K562 (cell line): ENCODE measurements at regions not wholly inside any gene's neighbourhood (a gene's known extent, or its start where the extent isn't known, plus 50 kb on each side); places are given as distances from the start of the nearest gene placed in this dataset.
A peak's percentile ranks its signal among the peaks of the same experiment; 100 is the strongest.

Experiments
- CBX8 ChIP-seq: fragments of 200-600 bp; sonication (generic); IDR thresholded peaks from 2 replicates; pipeline ENCODE4 v1.6.1; 2012; ENCODE audit warnings: borderline replicate concordance, mixed run types, low read depth, mild to moderate bottlenecking, moderate library complexity, mixed read lengths, low read length, control low read depth, inconsistent platforms; ENCODE audit not compliant: poor library complexity, severe bottlenecking; ENCODE audit errors: extremely low read depth
- HNRNPK ChIP-seq: fragments of 200-400 bp; formaldehyde crosslinking; IDR thresholded peaks from one replicate; pipeline ENCODE4 v1.6.1; 2018; ENCODE audit warnings: mild to moderate bottlenecking, low read depth, low read length; ENCODE audit not compliant: poor library complexity, severe bottlenecking
- TARDBP ChIP-seq: fragments of 450-650 bp; IDR thresholded peaks from 2 replicates; pipeline ENCODE4 v1.6.1; 2016
- TOE1 ChIP-seq, 2 experiments: fragments of 450-650 bp in 1 of 2; sonication (generic) in 1 of 2; formaldehyde crosslinking in 1 of 2; IDR thresholded peaks; 2 replicates each; pipeline versions ENCODE4 v1.7.1 to v1.8.0; 2016 to 2022; ENCODE audit warnings: borderline replicate concordance in 2 of 2, mild to moderate bottlenecking in 2 of 2, antibody characterized with exemption in 1 of 2, inconsistent platforms in 1 of 2, low read depth in 1 of 2, missing genetic modification reagents in 1 of 2, moderate library complexity in 1 of 2
- ZBED1 ChIP-seq: IDR thresholded peaks from 2 replicates; pipeline ENCODE4 v1.6.1; 2014
- ZNF408 ChIP-seq: fragments of 250-450 bp; sonication (Bioruptor Pico); IDR thresholded peaks from 2 replicates; pipeline ENCODE4 v1.4.0; 2020; ENCODE audit warnings: low read depth, mild to moderate bottlenecking, moderate library complexity
- TF ChIP-seq, protein P1 (sequence below), 2 experiments: IDR thresholded peaks in 1 of 2; conservative IDR thresholded peaks in 1 of 2; 2 replicates each; pipeline ENCODE4 v1.6.1; 2016; ENCODE audit warnings: low read depth in 2 of 2, mild to moderate bottlenecking in 1 of 2, missing compliant biosample characterization in 1 of 2, missing genetic modification characterization in 1 of 2, moderate library complexity in 1 of 2
- TF ChIP-seq, protein P2 (sequence below), 2 experiments: fragments of 450-650 bp in 1 of 2; sonication (generic) in 1 of 2; formaldehyde crosslinking in 1 of 2; IDR thresholded peaks; 2 replicates each; pipeline versions ENCODE4 v1.7.1 to v1.9.0; 2016 to 2022; ENCODE audit warnings: inconsistent platforms in 1 of 2, mild to moderate bottlenecking in 1 of 2, missing genetic modification reagents in 1 of 2
- TF ChIP-seq, protein P3 (sequence below): IDR thresholded peaks from 3 replicates; pipeline ENCODE4 v1.6.1; 2011; ENCODE audit warnings: borderline replicate concordance, mild to moderate bottlenecking; ENCODE audit not compliant: insufficient read length, insufficient read depth

DNA sequence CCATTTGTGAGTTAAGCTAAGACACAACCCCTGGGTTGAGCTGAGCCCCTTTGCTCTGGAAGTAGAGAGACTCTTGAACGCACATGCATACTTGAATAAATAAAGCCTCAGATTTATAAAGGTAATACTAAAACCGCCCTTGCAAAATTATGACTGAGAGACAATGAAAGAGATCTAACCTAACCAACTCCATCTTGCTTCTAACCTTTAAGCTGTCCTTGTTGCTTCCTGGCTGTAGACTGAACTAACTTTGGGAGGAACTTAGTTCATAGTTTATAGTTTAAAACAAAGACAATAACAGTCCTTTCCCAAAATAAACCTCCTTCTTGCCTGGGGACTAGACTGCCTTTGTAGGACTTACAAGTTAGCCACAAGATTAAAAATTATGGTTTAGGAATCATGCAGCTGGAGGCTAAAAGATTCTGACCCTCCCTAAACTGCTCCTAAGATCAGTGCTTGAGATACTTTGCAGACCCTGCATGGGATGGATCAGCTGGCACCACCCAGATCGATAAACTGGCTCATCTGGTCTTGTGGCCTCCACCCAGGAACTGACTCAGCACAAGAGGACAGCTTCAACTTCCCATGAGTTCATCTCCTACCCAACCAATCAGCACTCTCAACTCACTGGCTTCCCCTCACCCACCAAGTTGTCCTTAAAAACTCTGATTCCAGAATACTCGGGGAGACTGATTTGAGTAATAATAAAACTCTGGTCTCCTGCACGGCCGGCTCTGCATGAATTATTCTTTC is 240.2 kb upstream of the SLC14A2 start (continued):
- no peak for TF ChIP-seq HNRNPK
- TF ChIP-seq ZBED1: no peak
- no peak for TF ChIP-seq TARDBP
- no peak for TF ChIP-seq ZNF408 (CRISPR knock-in tag)
- TF ChIP-seq TOE1 (IDR thresholded peaks at IDR 0.05; ENCODE audit: borderline replicate concordance): no peak
- TF ChIP-seq TOE1 (CRISPR knock-in tag; IDR thresholded peaks at IDR 0.05; ENCODE audit: borderline replicate concordance, low read depth): no peak
- TF ChIP-seq, protein P1, sequence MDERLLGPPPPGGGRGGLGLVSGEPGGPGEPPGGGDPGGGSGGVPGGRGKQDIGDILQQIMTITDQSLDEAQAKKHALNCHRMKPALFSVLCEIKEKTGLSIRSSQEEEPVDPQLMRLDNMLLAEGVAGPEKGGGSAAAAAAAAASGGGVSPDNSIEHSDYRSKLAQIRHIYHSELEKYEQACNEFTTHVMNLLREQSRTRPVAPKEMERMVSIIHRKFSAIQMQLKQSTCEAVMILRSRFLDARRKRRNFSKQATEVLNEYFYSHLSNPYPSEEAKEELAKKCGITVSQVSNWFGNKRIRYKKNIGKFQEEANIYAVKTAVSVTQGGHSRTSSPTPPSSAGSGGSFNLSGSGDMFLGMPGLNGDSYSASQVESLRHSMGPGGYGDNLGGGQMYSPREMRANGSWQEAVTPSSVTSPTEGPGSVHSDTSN (CRISPR knock-in tag; IDR thresholded peaks at IDR 0.05; ENCODE audit: low read depth): no peak
- TF ChIP-seq, protein P1 (tag; conservative IDR thresholded peaks at IDR 0.05; ENCODE audit: low read depth): 0 out of 2 replicates have a peak, but pooled peaks have one; percentile 17
- TF ChIP-seq, protein P2, sequence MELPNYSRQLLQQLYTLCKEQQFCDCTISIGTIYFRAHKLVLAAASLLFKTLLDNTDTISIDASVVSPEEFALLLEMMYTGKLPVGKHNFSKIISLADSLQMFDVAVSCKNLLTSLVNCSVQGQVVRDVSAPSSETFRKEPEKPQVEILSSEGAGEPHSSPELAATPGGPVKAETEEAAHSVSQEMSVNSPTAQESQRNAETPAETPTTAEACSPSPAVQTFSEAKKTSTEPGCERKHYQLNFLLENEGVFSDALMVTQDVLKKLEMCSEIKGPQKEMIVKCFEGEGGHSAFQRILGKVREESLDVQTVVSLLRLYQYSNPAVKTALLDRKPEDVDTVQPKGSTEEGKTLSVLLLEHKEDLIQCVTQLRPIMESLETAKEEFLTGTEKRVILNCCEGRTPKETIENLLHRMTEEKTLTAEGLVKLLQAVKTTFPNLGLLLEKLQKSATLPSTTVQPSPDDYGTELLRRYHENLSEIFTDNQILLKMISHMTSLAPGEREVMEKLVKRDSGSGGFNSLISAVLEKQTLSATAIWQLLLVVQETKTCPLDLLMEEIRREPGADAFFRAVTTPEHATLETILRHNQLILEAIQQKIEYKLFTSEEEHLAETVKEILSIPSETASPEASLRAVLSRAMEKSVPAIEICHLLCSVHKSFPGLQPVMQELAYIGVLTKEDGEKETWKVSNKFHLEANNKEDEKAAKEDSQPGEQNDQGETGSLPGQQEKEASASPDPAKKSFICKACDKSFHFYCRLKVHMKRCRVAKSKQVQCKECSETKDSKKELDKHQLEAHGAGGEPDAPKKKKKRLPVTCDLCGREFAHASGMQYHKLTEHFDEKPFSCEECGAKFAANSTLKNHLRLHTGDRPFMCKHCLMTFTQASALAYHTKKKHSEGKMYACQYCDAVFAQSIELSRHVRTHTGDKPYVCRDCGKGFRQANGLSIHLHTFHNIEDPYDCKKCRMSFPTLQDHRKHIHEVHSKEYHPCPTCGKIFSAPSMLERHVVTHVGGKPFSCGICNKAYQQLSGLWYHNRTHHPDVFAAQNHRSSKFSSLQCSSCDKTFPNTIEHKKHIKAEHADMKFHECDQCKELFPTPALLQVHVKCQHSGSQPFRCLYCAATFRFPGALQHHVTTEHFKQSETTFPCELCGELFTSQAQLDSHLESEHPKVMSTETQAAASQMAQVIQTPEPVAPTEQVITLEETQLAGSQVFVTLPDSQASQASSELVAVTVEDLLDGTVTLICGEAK (IDR thresholded peaks at IDR 0.05): no peak
- TF ChIP-seq, protein P2 (CRISPR knock-in tag; IDR thresholded peaks at IDR 0.05): no peak
- no peak for TF ChIP-seq CBX8
- TF ChIP-seq, protein P3, sequence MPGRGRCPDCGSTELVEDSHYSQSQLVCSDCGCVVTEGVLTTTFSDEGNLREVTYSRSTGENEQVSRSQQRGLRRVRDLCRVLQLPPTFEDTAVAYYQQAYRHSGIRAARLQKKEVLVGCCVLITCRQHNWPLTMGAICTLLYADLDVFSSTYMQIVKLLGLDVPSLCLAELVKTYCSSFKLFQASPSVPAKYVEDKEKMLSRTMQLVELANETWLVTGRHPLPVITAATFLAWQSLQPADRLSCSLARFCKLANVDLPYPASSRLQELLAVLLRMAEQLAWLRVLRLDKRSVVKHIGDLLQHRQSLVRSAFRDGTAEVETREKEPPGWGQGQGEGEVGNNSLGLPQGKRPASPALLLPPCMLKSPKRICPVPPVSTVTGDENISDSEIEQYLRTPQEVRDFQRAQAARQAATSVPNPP: no peak
